H1 (cell line): ENCODE measurements at regions not wholly inside any gene's neighbourhood (a gene's known extent, or its start where the extent isn't known, plus 50 kb on each side); places are given as distances from the start of the nearest gene placed in this dataset.

ENCODE experiments used
- CTCF ChIA-PET: fragments of 300-600 bp; sonication (Branson Sonifier 250); formaldehyde crosslinking; loops from one replicate; lab custom pipeline; 2021; ENCODE audit not compliant: partially characterized antibody; lab: Charles Lee
- POLR2A ChIA-PET: fragments of 300-600 bp; sonication (Branson Sonifier 250); formaldehyde crosslinking; loops from one replicate; lab custom pipeline; 2021; ENCODE audit warnings: inconsistent platforms; ENCODE audit not compliant: partially characterized antibody; lab: Charles Lee
- DNase-seq, 2 experiments: peaks; one replicate each; pipeline versions ENCODE4 v3.0.0 to v3.0.0-alpha.2; 2010 to 2022; ENCODE audit warnings: low spot score in 2 of 2, low read depth in 1 of 2, mixed read lengths in 1 of 2
- FAIRE-seq: peaks from 2 replicates; lab custom pipeline; 2011; peaks lifted over from hg19 to GRCh38; lab: Jason Lieb, UNC
- H2AFZ ChIP-seq: 2 replicates; pipeline ENCODE4 v1.8.1; 2012; ENCODE audit warnings: low read length, inconsistent platforms
- H2AK5ac ChIP-seq: 2 replicates; pipeline ENCODE4 v1.6.1; 2013; ENCODE audit warnings: low read depth, low read length
- H2BK120ac ChIP-seq: replicated peaks from 2 replicates; pipeline ENCODE3; 2013; ENCODE audit warnings: low read depth, low read length, inconsistent platforms
- H2BK12ac ChIP-seq: 2 replicates; pipeline ENCODE4 v1.6.1; 2013; ENCODE audit warnings: low read depth, low read length
- H2BK15ac ChIP-seq: 2 replicates; pipeline ENCODE4 v1.6.1; 2013; ENCODE audit warnings: low read length
- H2BK20ac ChIP-seq: 2 replicates; pipeline ENCODE4 v1.6.1; 2013; ENCODE audit warnings: low read length
- H2BK5ac ChIP-seq: 2 replicates; pipeline ENCODE4 v1.6.1; 2013; ENCODE audit warnings: low read depth, low read length
- H3K14ac ChIP-seq: 2 replicates; pipeline ENCODE4 v1.6.1; 2013; ENCODE audit warnings: inconsistent platforms; ENCODE audit not compliant: insufficient read length
- H3K18ac ChIP-seq: 2 replicates; pipeline ENCODE4 v1.6.1; 2013; ENCODE audit warnings: low read length; ENCODE audit errors: extremely low read depth
- H3K23ac ChIP-seq: 2 replicates; pipeline ENCODE4 v1.6.1; 2013; ENCODE audit warnings: inconsistent platforms; ENCODE audit not compliant: insufficient read length
- H3K23me2 ChIP-seq: 2 replicates; pipeline ENCODE4 v1.6.1; 2013; ENCODE audit warnings: low read depth, low read length
- H3K27ac ChIP-seq: 2 replicates; pipeline ENCODE4 v1.6.1; 2011; ENCODE audit warnings: low read depth, low read length, inconsistent platforms
- H3K27me3 ChIP-seq, 4 experiments: replicated peaks in 1 of 4; 1 replicate in 1 of 4; 2 replicates in 3 of 4; pipeline versions ENCODE4 v1.6.1 to v1.8.1; 2011 to 2013; ENCODE audit warnings: low read length in 3 of 4, mild to moderate bottlenecking in 3 of 4, inconsistent platforms in 2 of 4, mixed read lengths in 2 of 4, moderate library complexity in 1 of 4; ENCODE audit not compliant: control insufficient read depth in 3 of 4, insufficient read depth in 3 of 4; ENCODE audit errors: extremely low read depth in 1 of 4
- H3K36me3 ChIP-seq, 4 experiments: 2 replicates each; pipeline versions ENCODE4 v1.6.1 to v1.8.1; 2011 to 2013; ENCODE audit warnings: mild to moderate bottlenecking in 4 of 4, low read length in 3 of 4, moderate library complexity in 2 of 4, control low read depth in 1 of 4, inconsistent platforms in 1 of 4; ENCODE audit not compliant: insufficient read depth in 4 of 4, control insufficient read depth in 2 of 4
- H3K4ac ChIP-seq: replicated peaks from 2 replicates; pipeline ENCODE3; 2013; ENCODE audit warnings: low read length, low read depth, mixed read lengths, inconsistent platforms; ENCODE audit not compliant: insufficient read length
- H3K4me1 ChIP-seq, 4 experiments: replicated peaks in 1 of 4; 1 replicate in 1 of 4; 2 replicates in 3 of 4; pipeline versions ENCODE4 v1.6.1 to v1.8.1; 2011 to 2013; ENCODE audit warnings: low read length in 3 of 4, inconsistent platforms in 2 of 4, mixed read lengths in 1 of 4; ENCODE audit not compliant: insufficient read depth in 4 of 4, control insufficient read depth in 3 of 4
- H3K4me2 ChIP-seq, 2 experiments: 2 replicates each; pipeline versions ENCODE4 v1.6.1 to v1.8.1; 2011 to 2013; ENCODE audit warnings: low read depth in 2 of 2, low read length in 2 of 2, control low read depth in 1 of 2, inconsistent platforms in 1 of 2, mild to moderate bottlenecking in 1 of 2; ENCODE audit not compliant: insufficient read depth in 1 of 2
- H3K4me3 ChIP-seq, 4 experiments: fragments of 200-600, 300-600 bp in 1 of 4; sonication (generic), shearing (Covaris generic), sonication (Bioruptor Twin) in 1 of 4; 2 replicates each; pipeline versions ENCODE4 v1.5.1 to v1.8.1; 2011 to 2016; ENCODE audit warnings: low read length in 4 of 4, low read depth in 3 of 4, control low read depth in 2 of 4, inconsistent platforms in 2 of 4, mild to moderate bottlenecking in 2 of 4, mixed read lengths in 1 of 4, moderate library complexity in 1 of 4; ENCODE audit not compliant: insufficient read depth in 2 of 4; ENCODE audit errors: extremely low read depth in 1 of 4
- H3K56ac ChIP-seq: replicated peaks from 2 replicates; pipeline ENCODE3; 2013; ENCODE audit warnings: low read depth, mild to moderate bottlenecking, mixed read lengths, low read length, inconsistent platforms; ENCODE audit not compliant: insufficient read length
- H3K79me1 ChIP-seq: 2 replicates; pipeline ENCODE4 v1.6.1; 2013; ENCODE audit warnings: low read depth, low read length, control low read depth
- H3K79me2 ChIP-seq, 2 experiments: 2 replicates each; pipeline versions ENCODE4 v1.6.1 to v1.8.1; 2012 to 2013; ENCODE audit warnings: low read length in 2 of 2, mild to moderate bottlenecking in 2 of 2, inconsistent platforms in 1 of 2; ENCODE audit not compliant: insufficient read depth in 2 of 2, control insufficient read depth in 1 of 2
- H3K9ac ChIP-seq, 4 experiments: replicated peaks in 1 of 4; 1 replicate in 1 of 4; 2 replicates in 3 of 4; pipeline versions ENCODE4 v1.6.1 to v1.8.1; 2011 to 2013; ENCODE audit warnings: low read depth in 3 of 4, low read length in 3 of 4, control low read depth in 2 of 4, mild to moderate bottlenecking in 2 of 4, moderate library complexity in 2 of 4, inconsistent platforms in 1 of 4; ENCODE audit errors: extremely low read depth in 1 of 4
- H3K9me3 ChIP-seq, 2 experiments: 2 replicates each; pipeline versions ENCODE4 v1.6.1 to v1.8.1; 2012 to 2013; ENCODE audit warnings: mild to moderate bottlenecking in 2 of 2, moderate library complexity in 2 of 2, control low read depth in 1 of 2, inconsistent platforms in 1 of 2, low read depth in 1 of 2, low read length in 1 of 2, mixed read lengths in 1 of 2; ENCODE audit not compliant: insufficient read depth in 2 of 2
- H4K20me1 ChIP-seq, 2 experiments: replicated peaks in 1 of 2; 2 replicates each; pipeline versions ENCODE3 to v1.8.1; 2011 to 2013; ENCODE audit warnings: inconsistent platforms in 2 of 2, low read length in 2 of 2, mild to moderate bottlenecking in 1 of 2; ENCODE audit not compliant: insufficient read depth in 2 of 2, control insufficient read depth in 1 of 2
- H4K5ac ChIP-seq: 2 replicates; pipeline ENCODE4 v1.6.1; 2013; ENCODE audit warnings: low read length, low read depth, mixed read lengths, inconsistent platforms; ENCODE audit not compliant: insufficient read length
- H4K8ac ChIP-seq: 2 replicates; pipeline ENCODE4 v1.8.0; 2013; ENCODE audit warnings: mild to moderate bottlenecking, moderate library complexity, low read length, inconsistent platforms; ENCODE audit not compliant: insufficient read depth; ENCODE audit errors: extremely low read depth
- H4K91ac ChIP-seq: replicated peaks from 2 replicates; pipeline ENCODE3; 2013; ENCODE audit warnings: low read length, mixed read lengths, inconsistent platforms; ENCODE audit not compliant: insufficient read length
- BCL11A ChIP-seq, 2 experiments: IDR thresholded peaks; one replicate each; pipeline ENCODE4 v1.6.1; 2011; ENCODE audit warnings: low read depth in 2 of 2, low read length in 2 of 2, mild to moderate bottlenecking in 2 of 2
- CTBP2 ChIP-seq: IDR thresholded peaks from 2 replicates; pipeline ENCODE4 v1.7.0; 2011; ENCODE audit warnings: borderline replicate concordance, mild to moderate bottlenecking, moderate library complexity, mixed read lengths, low read length; ENCODE audit not compliant: insufficient read depth, insufficient read length
- GABPA ChIP-seq: IDR thresholded peaks from 2 replicates; pipeline ENCODE4 v1.6.1; 2011; ENCODE audit warnings: mild to moderate bottlenecking, low read length, moderate library complexity, borderline replicate concordance; ENCODE audit not compliant: insufficient read depth
- SAP30 ChIP-seq: fragments of 300-600 bp; sonication (generic); IDR thresholded peaks from 2 replicates; pipeline ENCODE4 v1.7.1; 2012; ENCODE audit warnings: low read length, moderate library complexity, mild to moderate bottlenecking, inconsistent platforms; ENCODE audit not compliant: insufficient read depth, insufficient replicate concordance
- TAF1 ChIP-seq: IDR thresholded peaks from 2 replicates; pipeline ENCODE4 v1.6.1; 2011; ENCODE audit warnings: mild to moderate bottlenecking, low read depth, low read length
- TCF12 ChIP-seq: IDR thresholded peaks from 2 replicates; pipeline ENCODE4 v1.6.1; 2011; ENCODE audit warnings: low read depth, mild to moderate bottlenecking, low read length
- WGBS, 2 experiments: shearing (Covaris generic) in 1 of 2; methylation state at CpG; one replicate each; pipeline versions ENCODE4 v1.1.6 to v1.1.7; 2013 to 2015; ENCODE audit warnings: low lambda C conversion rate in 2 of 2, mixed read lengths in 2 of 2, inconsistent platforms in 1 of 2, low coverage in 1 of 2, missing lambda C conversion rate in 1 of 2; ENCODE audit not compliant: insufficient replicate concordance in 2 of 2, insufficient coverage in 1 of 2, insufficient read length in 1 of 2; ENCODE audit errors: extremely low coverage in 1 of 2, missing lambda C conversion rate in 1 of 2; 5-methylcytosine and 5-hydroxymethylcytosine counted together

DNA sequence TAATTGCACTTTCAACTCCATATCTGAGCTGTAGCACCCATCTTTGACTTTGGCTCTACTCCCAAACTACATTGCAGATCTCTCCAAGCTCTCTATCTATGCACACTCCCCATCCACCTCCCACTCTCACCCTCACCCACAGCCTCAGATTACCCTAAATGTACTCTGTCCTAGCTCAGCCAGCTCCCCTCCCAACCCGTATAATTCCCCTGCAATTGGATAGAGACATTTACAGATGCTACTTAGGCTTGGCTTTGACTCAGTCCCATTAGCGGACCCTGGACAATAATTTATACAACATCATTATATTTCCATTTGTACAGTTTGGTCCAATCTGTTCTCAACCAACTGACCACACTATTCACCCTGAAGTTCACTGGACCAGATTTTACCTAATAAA, 338.9 kb upstream of the ANO3 start:
- H4K5ac ChIP-seq = no peak overlapping the region
- WGBS, 2 experiments = 91% methylated on average over 2 of the region's 2 CpGs; no CpG with 5 or more reads in 1 of the 2 experiments
- no peak overlapping the region for H3K14ac ChIP-seq
- TF ChIP-seq BCL11A (IDR thresholded peaks at IDR 0.05; ENCODE audit: low read depth in 2 of 2, low read length in 2 of 2) (no peak), TAF1 (no peak), SAP30 (no peak), TCF12 (no peak), CTBP2 (no peak), GABPA (no peak)
- no peak overlapping the region for H2BK5ac ChIP-seq
- H3K23me2 ChIP-seq = no peaks in the 10 kb centered on the region
- no peak overlapping the region for H3K4me3 ChIP-seq
- H2BK20ac ChIP-seq = no peak overlapping the region
- POLR2A ChIA-PET = no interaction called here
- no peak overlapping the region for H3K4ac ChIP-seq
- no peak overlapping the region for H3K4me2 ChIP-seq
- H2BK120ac ChIP-seq = no peak overlapping the region
- no peaks in the 10 kb centered on the region for H3K36me3 ChIP-seq
- H4K91ac ChIP-seq = no peak overlapping the region
- H2AFZ ChIP-seq = no peak overlapping the region
- no peak overlapping the region for H2AK5ac ChIP-seq
- H4K20me1 ChIP-seq = no peaks in the 10 kb centered on the region
- H4K8ac ChIP-seq = no peak overlapping the region
- FAIRE-seq = no peak
- H3K56ac ChIP-seq = no peak overlapping the region
- CTCF ChIA-PET = interaction anchor here (0.8 to 1.6 kb wide), 2 partner anchors 11 to 13 kb away, joined by 3 to 10 read pairs; no protein-coding TSS in a partner anchor
- H3K79me2 ChIP-seq = no peaks in the 10 kb centered on the region
- no peaks in the 10 kb centered on the region for H3K4me1 ChIP-seq
- no peak overlapping the region for H3K27ac ChIP-seq
- H3K9me3 ChIP-seq = no peaks in the 10 kb centered on the region
- H3K9ac ChIP-seq = no peak overlapping the region
- DNase-seq = no peak
- no peak overlapping the region for H3K23ac ChIP-seq
- no peak overlapping the region for H2BK15ac ChIP-seq
- no peaks in the 10 kb centered on the region for H3K79me1 ChIP-seq
- H2BK12ac ChIP-seq = no peak overlapping the region
- H3K18ac ChIP-seq = no peak overlapping the region
- no peaks in the 10 kb centered on the region for H3K27me3 ChIP-seq
